Activated CD4-positive, alpha-beta memory T cell treated with anti-CD3 and anti-CD28 coated beads for 36 hours (primary cell): ENCODE measurements at regions not wholly inside any gene's neighbourhood (a gene's known extent, or its start where the extent isn't known, plus 50 kb on each side); places are given as distances from the start of the nearest gene placed in this dataset.
"Not testable (repeated sequence)": the region's sequence is repeated elsewhere in the genome, so short reads cannot be mapped to it uniquely, and the experiment has no call there.

Source experiments
- CTCF ChIA-PET: fragments of 350-600 bp; sonication (Branson Sonifier 250); formaldehyde crosslinking; loops from one replicate; lab custom pipeline; 2021; ENCODE audit warnings: antibody characterized with exemption, inconsistent platforms; lab: Charles Lee
- POLR2A ChIA-PET: fragments of 350-600 bp; sonication (Branson Sonifier 250); formaldehyde crosslinking; loops from one replicate; lab custom pipeline; 2021; ENCODE audit warnings: antibody characterized with exemption; lab: Charles Lee
- DNase-seq: peaks from one replicate; pipeline ENCODE4 v3.0.0-alpha.2; 2020
- H3K27ac Mint-ChIP-seq: one replicate; pipeline ENCODE4 v1.8.0; 2021; ENCODE audit warnings: mixed read lengths
- H3K27me3 Mint-ChIP-seq: one replicate; pipeline ENCODE4 v1.8.0; 2021; ENCODE audit warnings: mixed read lengths
- H3K36me3 Mint-ChIP-seq: one replicate; pipeline ENCODE4 v1.8.0; 2021; ENCODE audit warnings: mixed read lengths
- H3K4me1 Mint-ChIP-seq: one replicate; pipeline ENCODE4 v1.8.0; 2021; ENCODE audit warnings: low read depth, mixed read lengths
- H3K4me3 Mint-ChIP-seq: one replicate; pipeline ENCODE4 v1.8.0; 2021; ENCODE audit warnings: mild to moderate bottlenecking, mixed read lengths
- H3K9me3 Mint-ChIP-seq: one replicate; pipeline ENCODE4 v1.8.0; 2021; ENCODE audit warnings: mixed read lengths
- intact Hi-C: fragments of 100-400 bp; cut with micrococcal nuclease; formaldehyde crosslinking; loops from one replicate; pipeline ENCODE4 v1.15.1; 2023

DNA sequence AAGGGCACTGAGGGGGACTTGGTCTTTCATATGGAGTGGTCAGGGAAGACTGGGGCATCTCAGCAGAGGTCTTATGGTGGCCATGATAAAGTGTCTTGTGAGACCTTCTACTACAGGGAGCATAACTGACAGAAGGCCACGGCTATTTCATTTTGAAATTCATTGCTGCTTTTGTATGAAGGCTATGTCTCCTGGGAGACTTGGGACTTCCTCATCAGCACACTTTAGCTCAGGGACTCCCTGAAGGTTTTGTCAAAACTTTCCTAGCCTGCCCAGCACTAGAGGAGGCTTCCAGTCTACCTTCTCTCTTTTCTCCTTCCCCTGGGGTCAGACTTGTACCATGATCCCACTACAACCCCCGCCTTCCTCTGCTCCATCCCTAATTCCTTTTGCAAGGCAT, 77.2 kb upstream of the RASGRF1 start:
- intact Hi-C loops, result no loop called here
- no peak overlapping the region for H3K27ac Mint-ChIP-seq
- no peak overlapping the region for H3K4me3 Mint-ChIP-seq
- no peak for DNase-seq
- H3K27me3 Mint-ChIP-seq, result peaks cover 35% of the 10 kb centered on the region
- POLR2A ChIA-PET, result no interaction called here
- no peaks in the 10 kb centered on the region for H3K4me1 Mint-ChIP-seq
- no peaks in the 10 kb centered on the region for H3K36me3 Mint-ChIP-seq
- CTCF ChIA-PET, result interaction anchor here (1.6 kb wide), 1 partner anchor 17 kb away, joined by 5 read pairs; no protein-coding TSS in a partner anchor
- no peaks in the 10 kb centered on the region for H3K9me3 Mint-ChIP-seq

DNA sequence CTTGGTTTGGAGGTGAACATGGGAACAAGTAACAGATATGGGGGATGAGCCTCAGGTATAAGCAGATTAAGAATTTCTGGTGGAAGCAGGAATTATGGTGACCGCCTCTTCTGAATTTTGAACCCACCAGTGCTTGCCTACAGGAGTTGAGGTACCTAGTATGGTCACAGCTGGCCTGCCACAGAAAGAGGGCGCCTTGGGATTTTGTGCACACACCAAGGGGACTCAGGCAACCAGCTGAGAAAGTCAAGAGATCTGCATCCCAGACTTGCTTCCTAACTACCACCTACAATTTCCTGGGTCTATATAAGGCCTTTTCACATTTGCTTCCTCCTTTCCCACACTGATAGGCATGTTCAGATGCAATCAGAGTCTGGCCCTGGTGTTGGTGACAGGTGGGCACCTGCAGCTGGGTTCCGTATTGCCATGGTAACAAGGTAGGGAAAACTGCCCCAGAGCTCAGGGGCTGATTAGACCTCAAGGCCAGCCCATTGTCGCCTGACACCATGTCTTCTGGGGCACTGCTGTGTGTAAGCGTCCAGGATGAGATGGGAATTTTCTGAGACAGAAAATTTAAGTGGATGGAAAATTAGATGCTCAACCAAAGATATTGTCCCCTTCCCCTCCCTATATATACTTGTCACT, 75.9 kb upstream of the RASGRF1 start:
- ChIA-PET POLR2A (no interaction called here), CTCF (no interaction called here)
- Mint-ChIP-seq H3K27me3 (peaks cover 25% of the 10 kb centered on the region), H3K4me3 (no peak overlapping the region), H3K9me3 (no peaks in the 10 kb centered on the region), H3K4me1 (no peaks in the 10 kb centered on the region), H3K27ac (no peak overlapping the region), H3K36me3 (no peaks in the 10 kb centered on the region)
- no peak for DNase-seq
- intact Hi-C loops, result no loop called here

DNA sequence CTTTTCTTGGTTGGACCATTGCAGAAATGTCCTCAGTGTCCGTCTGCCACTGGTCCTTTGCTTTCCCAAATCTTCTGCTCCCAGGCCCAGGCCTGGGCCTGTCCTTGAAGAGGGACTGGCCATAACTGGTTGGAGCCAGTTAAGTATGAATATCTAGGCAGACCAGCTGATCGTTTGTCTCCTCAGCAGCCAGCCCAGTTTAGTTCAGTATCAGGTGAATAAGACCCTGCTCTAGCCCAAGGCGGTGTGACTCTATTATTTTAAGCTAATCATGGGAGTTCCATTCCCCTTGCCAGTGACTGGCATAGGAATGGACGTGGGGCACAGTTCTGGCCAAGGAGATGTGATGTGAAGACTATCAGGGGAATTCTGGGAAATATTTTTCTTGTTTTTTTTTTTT, 73.9 kb upstream of the RASGRF1 start:
- no peak for DNase-seq
- POLR2A ChIA-PET, result no interaction called here
- H3K4me3 Mint-ChIP-seq, result no peak overlapping the region
- H3K36me3 Mint-ChIP-seq, result no peaks in the 10 kb centered on the region
- H3K4me1 Mint-ChIP-seq, result no peaks in the 10 kb centered on the region
- H3K9me3 Mint-ChIP-seq, result no peaks in the 10 kb centered on the region
- intact Hi-C loops, result no loop called here
- CTCF ChIA-PET, result no interaction called here
- H3K27ac Mint-ChIP-seq, result no peak overlapping the region
- H3K27me3 Mint-ChIP-seq, result peaks cover 19% of the 10 kb centered on the region

DNA sequence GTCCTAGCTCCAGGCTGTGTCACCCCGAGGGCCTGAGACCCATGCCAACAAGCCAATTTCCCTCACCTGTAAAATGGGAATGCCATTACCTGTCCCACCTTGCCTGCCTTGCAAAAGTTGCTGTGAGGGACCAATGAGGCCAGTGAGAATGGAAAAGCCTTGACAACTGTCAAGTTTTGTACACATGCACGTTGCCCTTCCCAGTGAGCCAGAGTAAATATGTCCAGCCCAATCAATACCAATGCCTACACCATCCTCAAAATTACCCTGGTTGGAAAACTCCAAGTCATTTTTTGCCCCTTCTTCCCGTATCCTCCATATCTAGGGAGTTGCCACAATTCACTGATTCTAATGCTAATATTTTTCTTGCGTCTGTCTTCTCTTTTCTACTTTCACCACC, 73.5 kb upstream of the RASGRF1 start:
- no peak for DNase-seq
- Mint-ChIP-seq H3K4me3 (no peak overlapping the region), H3K36me3 (no peaks in the 10 kb centered on the region), H3K4me1 (no peaks in the 10 kb centered on the region), H3K27ac (no peak overlapping the region), H3K9me3 (no peaks in the 10 kb centered on the region), H3K27me3 (peaks cover 17% of the 10 kb centered on the region)
- CTCF ChIA-PET, result no interaction called here
- POLR2A ChIA-PET, result no interaction called here
- intact Hi-C loops, result no loop called here

DNA sequence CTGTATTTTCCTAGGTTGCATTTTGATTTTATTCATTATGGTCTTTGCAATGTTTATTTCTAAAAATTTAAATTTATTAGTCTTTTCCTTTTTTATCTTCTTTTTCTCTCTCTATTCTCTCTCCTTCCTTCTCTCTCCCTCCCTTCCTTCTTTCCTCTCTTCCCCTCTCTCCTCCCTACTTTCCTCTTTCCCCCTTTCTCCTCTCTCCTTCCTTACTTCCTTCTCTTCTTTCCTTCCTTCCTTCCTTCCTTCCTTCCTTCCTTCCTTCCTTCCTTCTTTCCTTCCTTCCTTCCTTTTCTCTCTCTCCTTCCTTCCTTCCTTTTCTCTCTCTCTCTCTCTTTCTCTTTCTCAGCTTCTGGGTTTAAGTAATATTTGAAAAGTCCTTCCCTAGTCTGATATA, 72.8 kb upstream of the RASGRF1 start:
- no peaks in the 10 kb centered on the region for H3K9me3 Mint-ChIP-seq
- intact Hi-C loops, result no loop called here
- POLR2A ChIA-PET, result no interaction called here

DNA sequence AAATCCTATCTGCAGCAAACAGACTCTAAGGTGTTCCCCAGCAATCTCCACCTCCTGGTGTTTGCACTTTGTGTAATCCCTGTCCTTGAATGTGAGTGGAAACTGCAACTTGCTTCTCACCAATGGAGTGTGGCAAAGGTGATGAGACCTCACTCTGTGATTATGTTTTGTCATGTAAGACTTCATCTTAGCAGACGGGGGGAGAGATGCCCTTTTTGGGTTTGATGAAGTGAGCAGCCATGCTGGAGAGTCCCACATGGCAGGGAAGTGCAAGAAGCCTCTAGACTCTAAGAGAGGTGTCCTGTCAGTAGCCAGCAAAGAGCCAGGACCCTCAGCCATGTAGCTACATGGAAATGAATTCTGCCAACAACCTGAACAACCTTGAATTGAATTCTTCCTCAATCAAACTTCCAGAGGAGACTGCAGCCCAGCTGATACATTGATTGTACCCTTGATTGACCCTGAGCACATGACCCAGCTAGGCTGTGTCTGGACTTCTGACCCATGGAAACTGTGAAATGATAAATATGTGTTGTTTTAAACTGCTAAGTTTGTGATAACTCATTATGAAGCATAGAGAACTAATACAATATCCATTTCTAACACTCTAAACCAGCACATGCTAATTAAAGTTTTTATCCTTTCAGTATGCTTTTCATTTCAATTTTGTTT, 71.4 kb upstream of the RASGRF1 start:
- no peak for DNase-seq
- Mint-ChIP-seq H3K27ac (no peak overlapping the region), H3K36me3 (no peaks in the 10 kb centered on the region), H3K27me3 (peaks cover 14% of the 10 kb centered on the region), H3K9me3 (no peaks in the 10 kb centered on the region), H3K4me3 (no peak overlapping the region), H3K4me1 (no peaks in the 10 kb centered on the region)
- intact Hi-C loops, result no loop called here
- CTCF ChIA-PET, result no interaction called here
- POLR2A ChIA-PET, result no interaction called here

More for the DNA sequence above, 72.8 kb upstream of the RASGRF1 start:
- Mint-ChIP-seq H3K27me3 (peaks cover 16% of the 10 kb centered on the region), H3K4me1 (no peaks in the 10 kb centered on the region), H3K27ac (no peak overlapping the region), H3K4me3 (no peak overlapping the region), H3K36me3 (no peaks in the 10 kb centered on the region)
- CTCF ChIA-PET, result interaction anchor here (1.1 kb wide), 1 partner anchor 22 kb away, joined by 5 read pairs; no protein-coding TSS in a partner anchor
- no peak for DNase-seq

DNA sequence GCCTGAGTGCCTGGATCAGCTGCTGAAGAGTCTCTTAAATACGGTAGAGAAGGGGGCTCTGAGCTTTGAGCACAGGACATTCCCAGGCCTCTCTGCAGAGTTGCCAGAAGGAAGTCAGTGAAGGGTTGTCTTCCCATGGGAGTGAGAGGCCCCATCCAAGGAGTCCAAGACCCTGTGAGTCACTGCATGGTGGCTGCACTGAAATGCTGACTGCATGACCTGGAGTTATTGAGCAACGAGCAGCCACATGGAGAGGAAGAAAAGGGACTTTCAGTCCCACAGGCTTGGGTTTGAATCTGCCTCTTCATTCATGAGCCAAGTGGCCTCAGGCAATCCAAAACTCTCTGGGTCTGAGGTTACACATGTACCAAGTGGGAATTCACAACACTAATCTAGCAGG, 69.6 kb upstream of the RASGRF1 start:
- intact Hi-C loops, result no loop called here
- CTCF ChIA-PET, result no interaction called here
- no peak for DNase-seq
- Mint-ChIP-seq H3K36me3 (no peaks in the 10 kb centered on the region), H3K4me3 (no peak overlapping the region), H3K27ac (no peak overlapping the region), H3K4me1 (no peaks in the 10 kb centered on the region), H3K9me3 (no peaks in the 10 kb centered on the region), H3K27me3 (peaks cover 6% of the 10 kb centered on the region)
- POLR2A ChIA-PET, result no interaction called here

DNA sequence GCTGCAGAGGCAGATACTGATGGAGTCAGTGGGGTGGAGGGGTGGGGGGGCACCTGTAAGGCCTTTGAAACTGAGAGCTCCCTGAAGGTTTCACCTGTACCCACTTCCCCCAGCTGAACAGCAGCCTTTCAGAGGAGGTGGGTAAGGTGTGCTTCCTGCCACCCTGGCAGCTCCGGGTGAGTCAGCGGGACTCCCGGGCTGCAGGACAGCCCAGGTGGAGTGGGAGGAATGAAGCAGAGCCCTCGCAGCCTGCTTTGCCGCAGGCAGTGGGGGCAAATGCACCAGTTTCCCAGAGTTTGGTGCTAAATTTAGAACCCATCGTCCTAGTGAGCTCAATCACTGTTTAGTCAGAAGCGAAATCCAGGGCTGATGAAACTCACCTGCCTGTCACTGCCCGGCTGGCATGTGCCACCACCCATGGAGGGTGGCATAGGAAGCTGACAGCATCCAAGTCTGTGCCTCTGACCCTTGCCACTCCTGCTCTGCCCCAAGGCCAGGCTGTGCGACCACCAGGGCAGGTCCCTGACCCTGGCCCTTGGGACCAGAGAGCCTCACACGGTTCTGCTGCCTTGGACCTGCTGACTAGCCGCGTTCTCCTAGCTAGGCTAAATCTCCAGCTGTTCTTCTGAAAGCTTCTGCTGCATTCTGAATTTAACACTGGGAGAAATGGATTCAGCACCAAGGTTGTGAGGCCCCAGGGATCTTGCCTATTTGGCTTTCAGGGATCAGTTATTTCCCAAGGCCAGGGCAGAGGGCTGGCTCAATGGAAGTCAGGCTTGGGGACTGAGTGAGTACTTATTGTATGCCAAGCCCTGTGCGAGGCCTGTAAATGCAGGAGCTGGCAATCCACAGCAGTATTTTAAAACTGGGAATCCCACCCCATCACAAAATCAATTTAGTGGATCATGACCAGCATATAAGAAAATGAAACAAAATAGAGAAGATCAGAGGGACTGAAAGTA, 67.3 kb upstream of the RASGRF1 start:
- CTCF ChIA-PET, result interaction anchor here (0.9 to 3.5 kb wide), 2 partner anchors 26 to 130 kb away, joined by 3 to 18 read pairs; no protein-coding TSS in a partner anchor
- H3K36me3 Mint-ChIP-seq, result no peaks in the 10 kb centered on the region

DNA sequence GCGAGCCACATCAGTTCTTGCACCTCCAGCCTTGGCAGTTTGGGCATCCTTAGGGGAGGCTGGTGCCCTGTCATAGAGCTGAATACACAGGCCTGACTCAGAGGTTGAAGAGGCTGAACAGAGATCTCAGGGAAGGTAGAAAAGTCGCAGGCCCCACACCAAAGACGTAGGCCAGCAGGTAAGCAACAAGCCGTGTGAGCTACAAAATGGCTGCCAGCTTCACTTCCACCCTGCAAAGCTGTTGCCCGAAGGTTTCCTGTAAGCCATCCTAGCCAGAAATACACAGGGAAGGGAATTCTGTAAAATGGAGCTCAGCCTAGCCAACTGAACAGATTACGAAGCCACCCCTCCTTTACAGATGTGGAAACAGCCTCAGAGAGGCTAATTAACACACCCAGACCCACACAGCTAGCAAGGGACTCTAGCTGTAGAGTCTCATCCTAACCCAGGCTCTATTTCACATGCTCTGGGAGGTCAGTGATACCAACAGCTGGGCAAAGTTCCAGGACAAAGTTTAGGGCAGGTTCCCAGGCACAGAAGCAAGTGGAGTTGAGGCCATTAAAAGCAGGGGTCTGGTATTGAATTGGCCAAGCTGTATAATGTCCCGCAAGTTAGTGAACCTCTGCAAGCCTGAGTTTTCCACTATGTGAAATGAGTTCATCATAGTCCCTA, 66.3 kb upstream of the RASGRF1 start:
- ChIA-PET POLR2A (no interaction called here), CTCF (interaction anchor here (0.9 to 3.5 kb wide), 2 partner anchors 27 to 129 kb away, joined by 3 to 18 read pairs; no protein-coding TSS in a partner anchor)
- Mint-ChIP-seq H3K36me3 (no peaks in the 10 kb centered on the region), H3K27me3 (peaks cover 6% of the 10 kb centered on the region), H3K4me1 (no peaks in the 10 kb centered on the region), H3K9me3 (no peaks in the 10 kb centered on the region), H3K4me3 (no peak overlapping the region), H3K27ac (no peak overlapping the region)
- DNase-seq, result no peak
- intact Hi-C loops, result no loop called here

More for the DNA sequence above, 67.3 kb upstream of the RASGRF1 start:
- intact Hi-C loops, result no loop called here
- Mint-ChIP-seq H3K27ac (no peak overlapping the region), H3K4me1 (no peaks in the 10 kb centered on the region), H3K9me3 (no peaks in the 10 kb centered on the region), H3K27me3 (peaks cover 2% of the 10 kb centered on the region), H3K4me3 (no peak overlapping the region)
- DNase-seq, result no peak
- POLR2A ChIA-PET, result no interaction called here

DNA sequence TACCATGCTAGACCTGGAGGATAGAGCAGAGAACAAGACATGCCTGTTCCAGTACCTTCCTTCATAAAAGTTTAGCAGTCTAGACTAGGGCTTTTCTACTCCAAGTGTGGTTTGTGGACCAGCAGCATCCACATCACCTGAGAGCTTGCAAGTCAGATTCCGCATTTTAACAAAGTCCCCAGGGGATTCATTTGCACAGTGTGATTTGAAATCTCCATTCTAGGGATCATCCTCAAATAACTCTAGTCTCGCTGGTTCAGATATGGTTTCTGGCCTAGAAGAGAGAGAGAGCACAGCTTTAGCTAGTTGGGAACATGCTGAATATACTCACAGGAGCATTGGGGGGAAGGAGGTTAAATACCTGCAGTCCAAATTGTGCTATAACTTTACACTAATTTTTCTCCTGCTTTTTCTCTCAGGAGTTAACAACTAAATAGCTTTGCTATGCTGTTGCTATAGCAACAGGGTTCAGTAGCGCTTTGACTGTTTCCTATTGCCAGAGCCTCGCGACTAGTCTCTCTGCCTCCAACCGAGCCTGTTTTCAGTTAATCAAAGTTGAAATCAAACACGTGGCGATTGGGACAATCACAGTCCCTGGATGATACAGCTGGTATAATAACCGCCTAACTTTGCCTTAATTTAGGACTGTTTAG, 64.0 kb upstream of the RASGRF1 start:
- Mint-ChIP-seq H3K27me3 (peaks cover 9% of the 10 kb centered on the region), H3K4me3 (no peak overlapping the region), H3K4me1 (no peaks in the 10 kb centered on the region), H3K9me3 (peaks cover 6% of the 10 kb centered on the region), H3K36me3 (peaks cover 3% of the 10 kb centered on the region), H3K27ac (no peak overlapping the region)
- CTCF ChIA-PET, result interaction anchor here (1.0 kb wide), 1 partner anchor 30 kb away, joined by 3 read pairs; no protein-coding TSS in a partner anchor
- DNase-seq, result no peak
- intact Hi-C loops, result no loop called here
- POLR2A ChIA-PET, result no interaction called here

DNA sequence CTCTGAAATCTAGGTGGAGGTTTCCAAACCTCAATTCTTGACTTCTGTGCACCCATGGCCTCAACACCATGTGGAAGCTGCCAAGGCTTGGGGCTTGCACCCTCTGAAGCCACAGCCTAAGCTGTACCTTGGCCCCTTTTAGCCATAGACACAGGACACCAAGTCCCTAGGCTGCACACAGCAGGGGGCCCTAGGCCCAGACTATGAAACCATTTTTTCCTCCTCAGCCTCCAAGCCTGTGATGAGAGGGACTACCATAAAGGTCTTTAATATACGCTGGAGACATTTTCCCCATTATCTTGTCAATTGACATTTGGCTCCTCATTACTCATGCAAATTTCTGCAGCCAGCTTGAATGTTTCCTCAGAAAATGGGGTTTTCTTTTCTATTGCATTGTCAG, 53.7 kb upstream of the RASGRF1 start:
- H3K27ac Mint-ChIP-seq, H3K36me3 Mint-ChIP-seq, POLR2A ChIA-PET, DNase-seq, intact Hi-C loops, H3K4me1 Mint-ChIP-seq, CTCF ChIA-PET, H3K4me3 Mint-ChIP-seq: not testable (repeated sequence)
- peaks cover 31% of the 10 kb centered on the region for H3K9me3 Mint-ChIP-seq
- H3K27me3 Mint-ChIP-seq, result peaks cover 11% of the 10 kb centered on the region
